ENCODE measurements at regions not wholly inside any gene's neighbourhood (a gene's known extent, or its start where the extent isn't known, plus 50 kb on each side); places are given as distances from the start of the nearest gene placed in this dataset.
"Not testable (repeated sequence)": the region's sequence is repeated elsewhere in the genome, so short reads cannot be mapped to it uniquely, and the experiment has no call there.

DNA sequence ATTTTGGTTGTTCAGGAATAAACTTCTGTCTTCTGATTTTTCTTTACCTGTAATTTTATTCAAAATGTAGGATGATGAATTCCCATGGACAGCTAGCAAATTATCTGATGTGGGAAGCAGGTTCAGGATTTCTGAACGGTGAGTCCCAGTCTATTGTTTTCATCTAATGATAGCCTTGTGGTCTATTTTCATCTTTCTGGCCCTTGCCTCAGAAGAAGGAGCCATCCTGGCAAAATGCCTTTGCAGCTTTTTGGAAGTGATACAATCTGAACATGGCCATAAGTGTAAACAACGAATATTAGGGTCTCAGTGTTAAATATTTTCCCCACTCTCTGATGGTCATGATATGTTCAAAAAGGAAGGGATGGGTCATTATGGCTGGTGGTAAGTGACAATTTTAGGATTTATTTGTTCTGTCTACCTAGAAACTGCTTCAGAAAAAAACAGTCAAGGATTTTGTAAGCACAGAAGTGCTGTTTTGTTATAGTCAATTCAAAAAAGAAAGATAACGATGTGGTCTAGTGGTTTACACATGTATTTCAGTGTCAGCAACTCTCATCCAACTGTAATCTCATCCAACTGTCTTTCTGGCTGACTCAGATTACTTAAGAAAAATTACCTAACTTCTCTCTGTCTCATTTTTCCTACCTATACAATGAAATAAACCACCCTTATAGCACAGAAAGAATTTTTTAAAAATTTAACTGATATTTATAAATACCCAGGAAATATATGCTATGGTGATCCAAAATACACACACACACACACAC lies 272.6 kb upstream of the ERBB4 start:
- H3K4me1 ChIP-seq, result no peaks in the 10 kb centered on the region

GRCh38 chr2:212797484-212798205 lies 259.0 kb upstream of the ERBB4 start:
- Histone ChIP-seq H3K4me1 (no peaks in the 10 kb centered on the region), H3K36me3 (no peaks in the 10 kb centered on the region), H3K4me3 (ENCODE audit: low read depth, low read length) (no peak overlapping the region), H3K9me3 (no peaks in the 10 kb centered on the region; the same call in 1 of the 2 replicates), H3K27me3 (peaks cover 3% of the 10 kb centered on the region; the same call in 1 of the 2 replicates)
- no peak for DNase-seq
- TF ChIP-seq CTCF (IDR thresholded peaks at IDR 0.05; ENCODE audit: low read depth, low read length), result no peak

More for the DNA sequence above, 272.6 kb upstream of the ERBB4 start:
- no peaks in the 10 kb centered on the region for H3K9me3 ChIP-seq
- H3K27me3 ChIP-seq, result no peaks in the 10 kb centered on the region
- H3K4me3 ChIP-seq (ENCODE audit: low read depth, low read length), result no peak overlapping the region
- TF ChIP-seq CTCF (IDR thresholded peaks at IDR 0.05; ENCODE audit: low read depth, low read length), result no peak
- no peaks in the 10 kb centered on the region for H3K36me3 ChIP-seq
- no peak for DNase-seq

GRCh38 chr2:212794471-212794870 lies 255.9 kb upstream of the ERBB4 start:
- TF ChIP-seq CTCF (IDR thresholded peaks at IDR 0.05; ENCODE audit: low read depth, low read length), result no peak

DNA sequence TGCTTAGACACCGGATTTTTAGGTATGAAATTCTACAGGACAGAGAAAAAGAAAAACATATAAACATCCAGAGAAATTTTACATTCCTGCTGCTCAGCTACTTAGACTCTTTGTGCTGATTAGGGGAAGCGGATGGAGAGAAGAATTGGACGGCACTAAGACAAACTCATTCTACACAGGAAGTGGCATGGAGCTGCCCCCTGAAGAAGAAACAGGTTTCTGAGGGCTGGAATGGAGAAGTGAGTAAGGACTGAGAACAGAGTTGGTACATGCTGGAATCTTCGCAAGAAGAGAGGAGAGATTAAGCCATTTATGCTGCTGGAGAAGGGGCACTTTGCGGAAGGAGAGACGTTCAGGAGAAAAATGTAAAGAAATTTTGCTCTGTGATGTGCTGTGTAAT lies 253.0 kb upstream of the ERBB4 start:
- H3K36me3 ChIP-seq, result no peaks in the 10 kb centered on the region

More at GRCh38 chr2:212794471-212794870, 255.9 kb upstream of the ERBB4 start:
- no peaks in the 10 kb centered on the region for H3K27me3 ChIP-seq
- no peak for DNase-seq
- no peak overlapping the region for H3K4me3 ChIP-seq (ENCODE audit: low read depth, low read length)
- no peaks in the 10 kb centered on the region for H3K4me1 ChIP-seq
- no peaks in the 10 kb centered on the region for H3K36me3 ChIP-seq
- no peaks in the 10 kb centered on the region for H3K9me3 ChIP-seq

DNA sequence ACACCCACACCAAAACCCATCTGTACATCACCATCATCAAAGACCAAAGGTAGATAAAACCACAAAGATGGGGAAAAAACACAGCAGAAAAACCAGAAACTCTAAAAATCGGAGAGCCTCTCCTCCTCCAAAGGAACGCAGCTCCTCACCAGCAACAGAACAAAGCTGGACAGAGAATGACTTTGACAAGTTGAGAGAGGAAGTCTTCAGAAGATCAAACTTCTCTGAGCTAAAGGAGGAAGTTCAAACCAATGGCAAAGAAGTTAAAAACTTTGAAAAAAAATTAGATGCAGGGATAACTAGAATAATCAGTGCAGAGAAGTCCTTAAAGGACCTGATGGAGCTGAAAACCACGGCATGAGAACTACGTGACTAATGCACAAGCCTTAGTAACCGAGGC lies 247.5 kb upstream of the ERBB4 start:
- H3K27me3 ChIP-seq; H3K4me1 ChIP-seq; DNase-seq; H3K4me3 ChIP-seq (ENCODE audit: low read depth, low read length); H3K36me3 ChIP-seq; H3K9me3 ChIP-seq: not testable (repeated sequence)

More for the DNA sequence above, 253.0 kb upstream of the ERBB4 start:
- Histone ChIP-seq H3K4me1 (no peaks in the 10 kb centered on the region), H3K27me3 (no peaks in the 10 kb centered on the region), H3K9me3 (no peaks in the 10 kb centered on the region), H3K4me3 (ENCODE audit: low read depth, low read length) (no peak overlapping the region)
- no peak for TF ChIP-seq CTCF (IDR thresholded peaks at IDR 0.05; ENCODE audit: low read depth, low read length)
- no peak for DNase-seq

GRCh38 chr2:212777020-212777491 lies 238.5 kb upstream of the ERBB4 start:
- H3K4me1 ChIP-seq, result no peaks in the 10 kb centered on the region
- DNase-seq, result no peak
- peak; percentile 55 for TF ChIP-seq CTCF (IDR thresholded peaks at IDR 0.05; ENCODE audit: low read depth, low read length)
- H3K36me3 ChIP-seq, result no peaks in the 10 kb centered on the region
- H3K27me3 ChIP-seq, result no peaks in the 10 kb centered on the region
- no peaks in the 10 kb centered on the region for H3K9me3 ChIP-seq
- no peak overlapping the region for H3K4me3 ChIP-seq (ENCODE audit: low read depth, low read length)

All from BE2C (cell line).